GM19240 (cell line): ENCODE measurements at regions not wholly inside any gene's neighbourhood (a gene's known extent, or its start where the extent isn't known, plus 50 kb on each side); places are given as distances from the start of the nearest gene placed in this dataset.

Experiments
- DNase-seq: peaks from one replicate; pipeline ENCODE4 v3.0.0; 2011; ENCODE audit warnings: low spot score; ENCODE audit not compliant: insufficient read length

DNA sequence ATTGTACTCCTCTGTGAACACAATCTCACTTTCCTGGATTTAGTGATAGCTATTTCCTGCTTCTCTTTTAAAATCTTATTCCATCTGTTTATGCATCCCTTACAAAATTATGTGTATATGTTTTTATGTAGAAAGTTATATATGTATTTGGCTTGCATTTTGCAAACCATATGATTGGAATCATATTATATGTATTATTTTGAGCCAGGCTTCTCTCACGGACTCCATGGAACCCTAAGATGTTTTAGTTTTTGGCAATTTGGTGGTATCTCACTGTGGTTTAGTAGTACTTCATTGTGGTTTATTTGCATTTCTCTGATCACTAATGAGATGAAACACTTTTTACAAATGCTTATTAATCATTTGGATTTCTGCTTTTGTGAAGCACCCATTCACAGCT is 507.3 kb upstream of the KIRREL3 start:
- DNase-seq = no peak

DNA sequence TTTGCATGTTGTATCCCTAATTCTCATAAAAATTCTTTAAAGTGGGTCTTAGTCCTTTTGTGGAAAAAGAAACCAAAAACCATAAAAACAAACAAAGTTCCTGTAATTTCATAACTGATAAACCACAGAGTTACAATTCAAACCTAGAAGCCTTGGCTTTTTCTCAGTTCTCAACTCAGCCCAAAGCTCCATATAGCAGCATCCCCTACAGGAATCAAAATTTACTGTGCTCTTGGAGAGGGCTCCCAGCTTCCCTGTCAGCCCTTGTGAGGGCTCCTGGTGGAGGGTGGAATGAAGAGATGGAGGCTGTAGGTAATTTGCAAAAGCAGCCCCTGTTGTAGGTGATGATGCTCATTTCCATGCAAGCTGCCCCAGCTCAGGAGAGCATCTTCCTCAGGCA is 506.1 kb upstream of the KIRREL3 start:
- DNase-seq = no peak

GRCh38 chr11:127506126-127506525 is 505.6 kb upstream of the KIRREL3 start:
- DNase-seq = no peak

GRCh38 chr11:127496165-127496564 is 495.6 kb upstream of the KIRREL3 start:
- no peak for DNase-seq

DNA sequence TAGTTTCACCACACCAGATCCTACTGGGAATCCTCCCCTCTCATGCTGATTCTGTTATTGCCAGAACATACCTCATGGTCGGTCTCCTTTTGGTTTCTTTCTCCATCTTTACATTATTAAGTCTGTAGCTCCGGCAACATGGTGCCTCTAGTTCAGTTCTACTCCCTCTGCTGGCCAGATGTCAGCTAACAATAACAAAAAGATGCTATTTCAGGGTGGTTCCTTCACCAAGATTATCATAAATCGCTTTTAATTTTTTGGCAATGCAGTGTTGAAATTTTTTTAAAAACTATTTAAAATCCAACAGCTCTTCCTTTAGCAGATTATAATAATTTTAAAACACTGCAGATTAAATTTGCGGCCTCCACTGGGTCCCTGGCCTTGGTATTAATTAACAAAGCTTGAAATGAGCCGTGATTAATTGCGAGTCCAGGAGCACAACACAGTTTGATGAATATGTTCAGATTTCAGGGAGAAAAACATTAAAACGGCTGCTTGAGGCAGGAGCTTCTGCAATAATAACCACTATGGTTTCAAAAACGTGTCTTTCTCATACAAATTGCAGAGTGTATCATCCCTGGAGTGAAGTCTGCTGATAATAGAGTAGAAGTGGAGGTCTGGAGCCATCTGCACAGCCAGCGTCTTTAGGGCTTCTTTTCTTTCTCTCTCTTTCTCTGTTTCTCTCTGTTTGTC is 492.9 kb upstream of the KIRREL3 start:
- no peak for DNase-seq

DNA sequence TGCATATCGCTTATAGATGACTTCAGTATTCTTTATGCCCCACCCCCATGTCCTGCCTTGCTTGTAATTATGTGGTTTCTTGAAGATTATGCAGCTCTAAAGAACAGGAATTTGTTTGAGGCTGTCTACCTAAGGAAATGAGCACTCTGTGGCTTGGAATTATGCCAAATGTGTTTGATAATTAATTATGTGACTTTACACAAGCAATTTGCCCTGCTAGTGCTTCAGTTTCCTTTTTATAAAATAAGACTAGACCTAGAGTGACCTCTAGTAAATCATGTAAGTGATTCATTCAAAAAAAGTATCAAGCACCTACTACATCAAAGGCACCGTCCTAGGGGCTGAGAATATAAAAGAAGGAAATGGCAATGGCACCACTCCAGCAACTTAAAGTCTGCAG is 491.5 kb upstream of the KIRREL3 start:
- DNase-seq = no peak

- no peak for DNase-seq
These were observed 491.0 kb upstream of the KIRREL3 start for GRCh38 chr11:127491589-127491988.

- no peak for DNase-seq
These were observed 490.3 kb upstream of the KIRREL3 start for GRCh38 chr11:127490896-127491295.

DNA sequence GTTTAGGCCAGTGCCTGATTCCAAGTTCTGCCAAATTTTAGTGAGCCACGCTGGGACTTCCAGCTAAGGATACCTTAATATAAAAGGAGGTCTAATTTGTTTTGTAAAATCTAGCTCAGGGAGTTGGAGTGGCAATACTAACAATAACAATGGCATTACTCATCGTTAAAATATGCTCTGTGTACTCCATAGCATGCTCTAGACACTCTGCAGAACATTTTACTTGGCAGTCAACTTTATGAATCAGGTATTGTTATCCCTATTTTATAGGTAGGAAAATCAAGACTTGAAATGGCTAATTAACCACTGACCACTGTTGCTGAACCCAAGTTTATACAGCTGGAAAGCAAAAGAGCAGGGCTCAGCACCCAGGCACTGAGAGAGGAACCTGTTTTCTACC is 485.0 kb upstream of the KIRREL3 start:
- DNase-seq = no peak

DNA sequence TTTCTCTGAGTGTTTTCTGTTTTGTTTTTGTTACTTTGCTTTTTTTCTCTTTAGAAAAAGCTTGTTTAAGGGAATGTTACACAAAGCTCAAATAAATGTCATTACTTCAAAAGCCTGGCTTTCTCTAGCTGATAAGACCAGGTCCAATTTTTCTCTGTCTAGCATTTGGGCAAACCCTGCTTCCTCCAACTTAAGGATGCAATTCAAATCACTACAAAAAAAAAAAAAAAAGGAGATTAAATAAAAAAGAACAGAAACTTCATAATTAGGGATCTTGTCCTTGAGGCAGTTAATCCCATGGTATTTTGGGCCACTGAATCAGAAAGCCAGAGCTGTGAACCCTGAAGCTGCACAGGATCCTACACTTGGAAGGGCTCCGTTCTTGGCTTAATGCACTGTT is 480.8 kb upstream of the KIRREL3 start:
- no peak for DNase-seq

- no peak for DNase-seq
These were observed 478.3 kb upstream of the KIRREL3 start for GRCh38 chr11:127478826-127479225.

DNA sequence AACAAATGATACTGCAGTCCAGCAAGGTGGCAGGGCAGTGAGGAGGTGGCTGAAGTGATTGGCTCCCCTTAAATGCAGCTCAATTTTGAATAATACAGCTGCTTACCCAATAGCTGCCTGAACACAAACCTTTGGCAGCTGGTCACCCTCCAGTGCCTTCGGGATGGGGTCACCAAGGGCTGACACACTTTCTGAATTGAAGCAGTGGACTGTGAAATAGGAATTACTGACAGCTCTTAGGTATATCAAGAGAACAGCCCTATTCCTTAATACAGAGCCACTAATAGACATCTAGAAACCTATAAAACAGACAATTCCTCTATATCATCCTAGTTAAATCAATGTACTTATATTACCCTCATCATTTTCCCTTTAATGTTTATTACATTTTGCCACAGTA is 474.2 kb upstream of the KIRREL3 start:
- no peak for DNase-seq

- DNase-seq = no peak
These were observed 471.9 kb upstream of the KIRREL3 start for GRCh38 chr11:127472505-127472904.

DNA sequence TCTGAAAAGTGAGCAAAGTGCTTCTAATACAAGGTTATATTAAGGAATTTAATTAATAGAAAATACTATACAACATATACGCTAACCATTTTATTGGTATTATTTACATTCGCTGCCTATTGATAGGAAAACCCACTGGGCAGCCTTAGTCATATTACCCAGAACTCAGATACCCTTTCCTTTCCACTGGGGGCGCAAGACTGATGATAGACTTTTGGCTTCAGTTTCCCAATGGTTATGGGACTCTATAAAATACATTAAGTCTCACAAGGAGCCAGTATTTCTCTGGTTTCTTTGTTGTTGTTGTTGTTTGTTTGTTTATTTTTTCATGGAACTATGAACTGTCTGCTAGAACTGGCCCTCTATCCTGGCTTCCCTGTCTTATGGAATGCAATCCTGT is 471.1 kb upstream of the KIRREL3 start:
- no peak for DNase-seq

- DNase-seq = no peak
These were observed 469.8 kb upstream of the KIRREL3 start for GRCh38 chr11:127470306-127470884.

- no peak for DNase-seq
These were observed 463.8 kb upstream of the KIRREL3 start for GRCh38 chr11:127464325-127464724.

- DNase-seq = no peak
These were observed 461.4 kb upstream of the KIRREL3 start for GRCh38 chr11:127462065-127462344.

- DNase-seq = no peak
These were observed 460.9 kb upstream of the KIRREL3 start for GRCh38 chr11:127461241-127462064.

DNA sequence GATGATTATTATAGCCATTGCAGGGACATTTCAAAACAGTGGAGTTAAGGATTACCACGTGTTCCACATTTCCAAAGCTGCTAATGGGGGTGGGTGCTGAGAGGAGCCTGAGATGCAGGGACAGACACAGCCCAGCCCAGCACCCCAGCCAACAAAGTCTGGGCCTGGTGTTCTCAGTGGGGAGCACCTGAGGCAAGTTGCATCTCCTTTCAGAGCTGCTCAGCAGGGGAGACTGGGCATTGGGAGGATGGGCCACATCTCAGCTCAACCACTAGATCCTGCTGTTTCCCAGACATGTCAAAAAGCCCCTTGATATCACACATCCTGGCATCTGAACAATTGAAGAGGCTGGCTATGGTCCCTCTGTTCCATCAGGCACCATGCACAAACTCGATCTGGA is 458.0 kb upstream of the KIRREL3 start:
- DNase-seq = no peak

DNA sequence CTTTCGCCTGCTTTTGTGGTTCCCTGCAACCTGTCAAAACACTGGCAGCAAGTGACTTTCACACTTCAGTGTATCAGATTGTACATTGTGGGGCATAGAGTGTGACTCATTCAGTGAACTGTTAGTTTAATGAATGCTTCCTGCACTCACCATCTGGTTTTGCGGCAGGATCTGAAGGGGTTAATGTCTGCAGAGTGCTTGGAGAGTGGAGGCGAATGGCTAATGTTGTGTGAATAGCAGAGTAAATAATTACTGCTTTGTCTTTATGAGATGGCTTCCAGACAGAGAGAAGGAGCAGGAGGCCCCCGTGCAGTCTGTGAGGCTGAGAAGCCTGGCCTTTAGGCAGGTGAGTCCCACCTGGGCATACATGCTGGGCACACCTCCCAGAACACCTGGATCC is 454.3 kb upstream of the KIRREL3 start:
- DNase-seq = no peak

- DNase-seq = no peak
These were observed 452.0 kb upstream of the KIRREL3 start for GRCh38 chr11:127452533-127452932.

DNA sequence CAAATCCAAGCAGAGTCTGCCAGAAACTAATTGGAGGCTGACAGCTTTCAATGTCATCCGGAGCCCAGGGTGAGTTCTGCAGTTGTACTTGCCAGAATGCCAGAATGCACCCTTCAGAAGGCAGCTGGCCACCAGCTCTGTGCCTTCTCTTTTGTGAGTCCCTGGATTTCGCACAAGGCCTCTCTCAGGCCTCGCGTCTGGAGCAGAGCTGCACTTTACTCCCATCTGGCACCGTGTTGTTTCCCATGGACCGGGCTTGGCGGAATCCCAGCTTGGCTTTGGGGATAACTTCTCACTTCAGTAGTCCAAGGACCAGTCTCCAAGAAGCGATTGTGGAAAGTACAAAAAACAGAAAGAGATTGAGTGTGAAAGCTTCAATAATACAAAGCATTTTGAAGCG is 451.3 kb upstream of the KIRREL3 start:
- DNase-seq = no peak

DNA sequence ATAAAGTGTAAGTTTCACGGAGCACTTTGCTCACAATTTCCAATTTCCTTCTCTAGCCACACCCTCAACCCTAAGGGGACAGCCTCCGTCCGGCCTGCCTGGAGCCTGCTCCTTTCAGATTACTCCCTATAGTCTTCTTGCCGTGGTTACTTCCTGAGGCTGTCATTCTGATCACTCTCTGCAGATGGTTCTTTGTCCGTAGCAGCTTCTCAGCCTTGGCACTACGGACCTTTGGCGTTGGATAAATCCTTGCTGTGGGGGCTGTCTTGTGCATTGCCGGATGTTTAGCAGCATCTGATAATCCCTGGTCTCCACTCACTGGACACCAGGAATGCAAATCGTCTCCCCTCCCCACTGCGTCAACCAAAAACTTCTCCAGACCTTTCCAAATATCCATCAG is 447.5 kb upstream of the KIRREL3 start:
- no peak for DNase-seq
